H7 (cell line): ENCODE measurements at regions not wholly inside any gene's neighbourhood (a gene's known extent, or its start where the extent isn't known, plus 50 kb on each side); places are given as distances from the start of the nearest gene placed in this dataset.

Experiments used
- DNase-seq: peaks from one replicate; pipeline ENCODE4 v3.0.0; 2012
- H3K27me3 ChIP-seq: 2 replicates; pipeline ENCODE4 v1.6.0; 2011; ENCODE audit warnings: mild to moderate bottlenecking, low read length; ENCODE audit not compliant: control insufficient read depth, insufficient read depth
- H3K36me3 ChIP-seq: replicated peaks from 2 replicates; pipeline ENCODE4 v1.5.1; 2011; ENCODE audit warnings: low read length; ENCODE audit not compliant: control insufficient read depth, insufficient read depth
- H3K4me3 ChIP-seq: 2 replicates; pipeline ENCODE4 v1.5.1; 2011; ENCODE audit warnings: low read depth, mild to moderate bottlenecking, control low read depth, low read length, moderate library complexity; ENCODE audit not compliant: insufficient read depth

GRCh38 chr2:13103778-13104493 is 387.2 kb downstream of the TRIB2 start:
- H3K4me3 ChIP-seq, result no peak overlapping the region
- no peak for DNase-seq
- H3K27me3 ChIP-seq, result no peaks in the 10 kb centered on the region
- H3K36me3 ChIP-seq, result no peaks in the 10 kb centered on the region

- no peaks in the 10 kb centered on the region for H3K27me3 ChIP-seq
- no peak for DNase-seq
Observed at GRCh38 chr2:13104723-13105122, 388.0 kb downstream of the TRIB2 start.

GRCh38 chr2:13106302-13106701 is 389.6 kb downstream of the TRIB2 start:
- Histone ChIP-seq H3K4me3 (no peak overlapping the region), H3K36me3 (no peaks in the 10 kb centered on the region), H3K27me3 (no peaks in the 10 kb centered on the region)
- DNase-seq, result no peak

More at GRCh38 chr2:13104723-13105122, 388.0 kb downstream of the TRIB2 start:
- H3K4me3 ChIP-seq, result no peak overlapping the region
- H3K36me3 ChIP-seq, result no peaks in the 10 kb centered on the region

- Histone ChIP-seq H3K27me3 (no peaks in the 10 kb centered on the region), H3K36me3 (no peaks in the 10 kb centered on the region), H3K4me3 (no peak overlapping the region)
- DNase-seq, result no peak
Observed at GRCh38 chr2:13109516-13109915, 392.8 kb downstream of the TRIB2 start.

- Histone ChIP-seq H3K27me3 (no peaks in the 10 kb centered on the region), H3K36me3 (no peaks in the 10 kb centered on the region), H3K4me3 (no peak overlapping the region)
- DNase-seq, result no peak
Observed at GRCh38 chr2:13110825-13111224, 394.1 kb downstream of the TRIB2 start.

GRCh38 chr2:13113002-13113401 is 396.3 kb downstream of the TRIB2 start:
- Histone ChIP-seq H3K4me3 (no peak overlapping the region), H3K36me3 (no peaks in the 10 kb centered on the region)
- no peak for DNase-seq

GRCh38 chr2:13114391-13114790 is 397.7 kb downstream of the TRIB2 start:
- Histone ChIP-seq H3K36me3 (no peaks in the 10 kb centered on the region), H3K4me3 (no peak overlapping the region), H3K27me3 (no peaks in the 10 kb centered on the region)
- DNase-seq, result no peak

More at GRCh38 chr2:13113002-13113401, 396.3 kb downstream of the TRIB2 start:
- no peaks in the 10 kb centered on the region for H3K27me3 ChIP-seq

- Histone ChIP-seq H3K27me3 (no peaks in the 10 kb centered on the region), H3K4me3 (no peak overlapping the region), H3K36me3 (no peaks in the 10 kb centered on the region)
- DNase-seq, result no peak
Observed at GRCh38 chr2:13115643-13116042, 398.9 kb downstream of the TRIB2 start.

- no peaks in the 10 kb centered on the region for H3K36me3 ChIP-seq
- H3K4me3 ChIP-seq, result no peak overlapping the region
- DNase-seq, result no peak
- H3K27me3 ChIP-seq, result no peaks in the 10 kb centered on the region
Observed at GRCh38 chr2:13121096-13121495, 404.4 kb downstream of the TRIB2 start.

- DNase-seq, result peak; percentile 5
- Histone ChIP-seq H3K27me3 (no peaks in the 10 kb centered on the region), H3K4me3 (no peak overlapping the region), H3K36me3 (no peaks in the 10 kb centered on the region)
Observed at GRCh38 chr2:13128139-13128538, 411.4 kb downstream of the TRIB2 start.

- no peak for DNase-seq
- no peak overlapping the region for H3K4me3 ChIP-seq
- no peaks in the 10 kb centered on the region for H3K36me3 ChIP-seq
- H3K27me3 ChIP-seq, result no peaks in the 10 kb centered on the region
Observed at GRCh38 chr2:13135369-13135768, 418.6 kb downstream of the TRIB2 start.

- H3K4me3 ChIP-seq, result no peak overlapping the region
Observed at GRCh38 chr2:13135856-13136255, 419.1 kb downstream of the TRIB2 start.

GRCh38 chr2:13137679-13138078 is 420.9 kb downstream of the TRIB2 start:
- no peak for DNase-seq
- H3K27me3 ChIP-seq, result no peaks in the 10 kb centered on the region
- no peaks in the 10 kb centered on the region for H3K36me3 ChIP-seq
- H3K4me3 ChIP-seq, result no peak overlapping the region

More at GRCh38 chr2:13135856-13136255, 419.1 kb downstream of the TRIB2 start:
- no peaks in the 10 kb centered on the region for H3K36me3 ChIP-seq
- DNase-seq, result no peak
- no peaks in the 10 kb centered on the region for H3K27me3 ChIP-seq

GRCh38 chr2:13141315-13141714 is 424.6 kb downstream of the TRIB2 start:
- Histone ChIP-seq H3K4me3 (no peak overlapping the region), H3K27me3 (no peaks in the 10 kb centered on the region), H3K36me3 (no peaks in the 10 kb centered on the region)
- no peak for DNase-seq

- Histone ChIP-seq H3K4me3 (no peak overlapping the region), H3K27me3 (no peaks in the 10 kb centered on the region), H3K36me3 (no peaks in the 10 kb centered on the region)
- no peak for DNase-seq
Observed at GRCh38 chr2:13143451-13143850, 426.7 kb downstream of the TRIB2 start.

- Histone ChIP-seq H3K27me3 (no peaks in the 10 kb centered on the region), H3K36me3 (no peaks in the 10 kb centered on the region)
Observed at GRCh38 chr2:13156916-13157315, 440.2 kb downstream of the TRIB2 start.

More at GRCh38 chr2:13156916-13157315, 440.2 kb downstream of the TRIB2 start:
- H3K4me3 ChIP-seq, result no peak overlapping the region
- no peak for DNase-seq
